HEK293T (cell line): ENCODE measurements at regions not wholly inside any gene's neighbourhood (a gene's known extent, or its start where the extent isn't known, plus 50 kb on each side); places are given as distances from the start of the nearest gene placed in this dataset.

ENCODE experiments used
- ARNT ChIP-seq: fragments of 450-650 bp; IDR thresholded peaks from 2 replicates; pipeline ENCODE4 v1.6.1; 2017; ENCODE audit warnings: mild to moderate bottlenecking
- BHLHE40 ChIP-seq: fragments of 450-650 bp; IDR thresholded peaks from 2 replicates; pipeline ENCODE4 v1.6.1; 2016; ENCODE audit warnings: mild to moderate bottlenecking, moderate library complexity, borderline replicate concordance
- FOXM1 ChIP-seq: fragments of 450-650 bp; IDR thresholded peaks from 2 replicates; pipeline ENCODE4 v1.6.1; 2017; ENCODE audit warnings: mild to moderate bottlenecking, borderline replicate concordance
- HDGF ChIP-seq: fragments of 450-650 bp; IDR thresholded peaks from 2 replicates; pipeline ENCODE4 v1.6.1; 2017; ENCODE audit warnings: antibody characterized with exemption, borderline replicate concordance
- TARDBP ChIP-seq: fragments of 450-650 bp; IDR thresholded peaks from 2 replicates; pipeline ENCODE4 v1.6.1; 2016

DNA sequence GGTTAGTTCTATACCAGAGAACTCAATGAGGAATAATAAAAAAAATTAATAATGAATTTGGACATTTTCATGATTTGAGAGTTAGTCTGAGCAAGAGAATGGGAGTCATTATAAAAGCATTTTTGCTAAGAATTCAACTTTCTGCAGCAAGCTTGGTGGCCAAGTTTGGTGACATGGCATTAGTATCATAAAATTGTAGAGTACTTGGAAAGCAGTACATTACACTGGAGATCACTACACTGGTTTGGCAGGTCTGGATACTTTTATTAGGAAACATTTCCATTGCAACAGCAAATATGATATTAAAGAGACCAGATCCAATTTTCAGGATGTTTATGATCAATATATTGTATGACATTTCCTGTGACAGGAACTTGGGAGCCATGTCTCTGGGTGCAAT lies 249.1 kb upstream of the INTU start:
- no peak for TF ChIP-seq FOXM1
- no peak for TF ChIP-seq BHLHE40
- TF ChIP-seq HDGF = no peak
- no peak for TF ChIP-seq TARDBP
- TF ChIP-seq ARNT = no peak
